ENCODE measurements at regions not wholly inside any gene's neighbourhood (a gene's known extent, or its start where the extent isn't known, plus 50 kb on each side); places are given as distances from the start of the nearest gene placed in this dataset.

DNA sequence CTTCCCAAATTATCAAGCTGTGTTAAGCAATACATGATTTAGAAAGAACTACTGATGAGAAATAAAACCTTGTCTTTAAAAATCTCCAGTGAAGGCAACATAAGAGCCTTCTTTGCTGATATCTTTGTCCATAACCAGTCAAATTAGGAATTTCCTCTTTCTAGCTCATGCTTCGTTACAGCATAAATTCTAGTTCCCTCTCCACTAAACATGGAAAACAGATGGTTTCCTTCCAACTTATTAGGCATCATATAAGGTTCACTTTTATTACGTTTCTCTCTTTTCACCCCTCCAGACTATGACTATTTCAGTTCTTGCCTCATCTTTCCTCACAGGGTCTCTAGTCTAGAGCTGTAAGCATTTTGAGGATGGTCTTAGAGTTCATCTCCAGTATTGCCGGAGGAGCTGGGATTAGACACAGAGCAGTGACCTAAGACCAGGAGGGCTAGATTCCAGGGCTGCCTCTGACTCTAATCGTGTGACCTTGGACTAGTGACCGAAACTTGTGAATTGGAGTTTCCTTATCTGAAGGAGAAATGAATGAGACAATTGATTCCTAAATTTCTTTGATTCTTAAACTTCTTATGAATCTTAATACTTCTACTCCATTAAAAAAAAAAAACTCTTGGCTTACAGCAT, 195.5 kb upstream of the APCDD1 start:
- Mint-ChIP-seq H3K36me3 (ENCODE audit: low read depth) (peaks cover 5% of the 10 kb centered on the region), H3K4me1 (peaks cover 16% of the 10 kb centered on the region), H3K27me3 (ENCODE audit: low read depth) (peaks cover 8% of the 10 kb centered on the region), H3K4me3 (no peak overlapping the region), H3K9me3 (peaks cover 25% of the 10 kb centered on the region), H3K27ac (peak overlapping the region; percentile 69 to 81 (median 69))
- TF ChIP-seq, protein P1, sequence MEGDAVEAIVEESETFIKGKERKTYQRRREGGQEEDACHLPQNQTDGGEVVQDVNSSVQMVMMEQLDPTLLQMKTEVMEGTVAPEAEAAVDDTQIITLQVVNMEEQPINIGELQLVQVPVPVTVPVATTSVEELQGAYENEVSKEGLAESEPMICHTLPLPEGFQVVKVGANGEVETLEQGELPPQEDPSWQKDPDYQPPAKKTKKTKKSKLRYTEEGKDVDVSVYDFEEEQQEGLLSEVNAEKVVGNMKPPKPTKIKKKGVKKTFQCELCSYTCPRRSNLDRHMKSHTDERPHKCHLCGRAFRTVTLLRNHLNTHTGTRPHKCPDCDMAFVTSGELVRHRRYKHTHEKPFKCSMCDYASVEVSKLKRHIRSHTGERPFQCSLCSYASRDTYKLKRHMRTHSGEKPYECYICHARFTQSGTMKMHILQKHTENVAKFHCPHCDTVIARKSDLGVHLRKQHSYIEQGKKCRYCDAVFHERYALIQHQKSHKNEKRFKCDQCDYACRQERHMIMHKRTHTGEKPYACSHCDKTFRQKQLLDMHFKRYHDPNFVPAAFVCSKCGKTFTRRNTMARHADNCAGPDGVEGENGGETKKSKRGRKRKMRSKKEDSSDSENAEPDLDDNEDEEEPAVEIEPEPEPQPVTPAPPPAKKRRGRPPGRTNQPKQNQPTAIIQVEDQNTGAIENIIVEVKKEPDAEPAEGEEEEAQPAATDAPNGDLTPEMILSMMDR (IDR thresholded peaks at IDR 0.05; ENCODE audit: unreplicated experiment in 3 of 3) = no peak

- peaks cover 7% of the 10 kb centered on the region for H3K27me3 Mint-ChIP-seq (ENCODE audit: low read depth)
- H3K4me3 Mint-ChIP-seq = no peak overlapping the region
- H3K4me1 Mint-ChIP-seq = peaks cover 16% of the 10 kb centered on the region
- H3K27ac Mint-ChIP-seq = no peak overlapping the region
- peaks cover 25% of the 10 kb centered on the region for H3K9me3 Mint-ChIP-seq
- peaks cover 5% of the 10 kb centered on the region for H3K36me3 Mint-ChIP-seq (ENCODE audit: low read depth)
- TF ChIP-seq, protein P1 (IDR thresholded peaks at IDR 0.05; ENCODE audit: unreplicated experiment in 3 of 3) = no peak
Observed at GRCh38 chr18:10259901-10260300, 194.5 kb upstream of the APCDD1 start.

DNA sequence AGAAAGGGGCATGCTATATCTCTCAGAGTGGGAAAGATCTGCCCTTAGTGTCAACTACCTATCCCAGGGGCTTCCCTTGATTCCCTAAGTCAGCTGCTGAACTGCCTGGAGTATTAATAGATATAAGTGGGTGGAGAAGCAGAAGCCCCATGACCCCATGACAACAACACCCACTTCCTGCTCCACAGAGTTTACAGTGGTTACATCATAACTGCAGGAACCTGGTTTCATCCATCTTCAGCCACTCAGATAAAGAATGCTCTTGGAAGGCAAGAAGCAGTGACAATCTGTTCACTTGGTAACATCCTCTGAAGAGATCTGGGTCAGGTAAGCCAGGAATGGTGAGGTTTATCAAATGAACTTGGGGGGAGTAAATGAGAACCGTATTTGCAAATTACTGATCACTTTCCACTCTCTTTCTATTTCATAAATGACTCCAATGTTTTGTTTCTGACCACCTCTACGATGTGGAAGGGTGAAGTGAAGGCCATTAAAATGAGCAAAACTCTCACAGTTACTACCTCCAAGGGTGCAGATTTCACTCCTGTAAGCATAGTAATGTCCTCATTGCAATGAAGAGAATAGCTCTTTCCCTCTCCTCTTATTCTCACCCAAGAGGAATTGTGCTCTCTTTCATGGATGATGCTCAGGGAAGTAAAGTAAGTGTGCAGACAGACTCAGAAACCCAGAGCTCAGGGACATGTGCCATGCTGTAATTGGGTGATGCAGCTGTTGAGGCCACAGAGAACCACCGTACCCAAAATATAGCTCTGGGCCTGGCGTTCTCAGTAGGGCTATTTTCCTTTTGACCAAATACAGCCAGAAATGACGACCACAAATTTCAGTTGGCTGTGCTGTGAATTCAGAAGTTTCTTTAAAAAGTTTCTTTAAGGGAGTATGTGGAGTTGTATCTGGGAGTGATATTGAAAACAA, 192.8 kb upstream of the APCDD1 start:
- H3K27ac Mint-ChIP-seq = no peak overlapping the region
- no peak overlapping the region for H3K4me3 Mint-ChIP-seq
- H3K36me3 Mint-ChIP-seq (ENCODE audit: low read depth) = peaks cover 5% of the 10 kb centered on the region
- H3K9me3 Mint-ChIP-seq = peaks cover 22% of the 10 kb centered on the region
- peaks cover 16% of the 10 kb centered on the region for H3K4me1 Mint-ChIP-seq
- peaks cover 4% of the 10 kb centered on the region for H3K27me3 Mint-ChIP-seq (ENCODE audit: low read depth)
- TF ChIP-seq, protein P1 (IDR thresholded peaks at IDR 0.05; ENCODE audit: unreplicated experiment in 3 of 3) = no peak

GRCh38 chr18:10262566-10262965, 191.9 kb upstream of the APCDD1 start:
- Mint-ChIP-seq H3K4me1 (peaks cover 16% of the 10 kb centered on the region), H3K4me3 (no peak overlapping the region), H3K36me3 (ENCODE audit: low read depth) (no peaks in the 10 kb centered on the region), H3K9me3 (peaks cover 15% of the 10 kb centered on the region), H3K27me3 (ENCODE audit: low read depth) (no peaks in the 10 kb centered on the region), H3K27ac (no peak overlapping the region)
- TF ChIP-seq, protein P1 (IDR thresholded peaks at IDR 0.05; ENCODE audit: unreplicated experiment in 3 of 3) = no peak

- TF ChIP-seq, protein P1 (IDR thresholded peaks at IDR 0.05; ENCODE audit: unreplicated experiment in 3 of 3) = no peak
- H3K27ac Mint-ChIP-seq = no peak overlapping the region
- H3K4me1 Mint-ChIP-seq = peaks cover 15% of the 10 kb centered on the region
- H3K9me3 Mint-ChIP-seq = peaks cover 9% of the 10 kb centered on the region
- no peaks in the 10 kb centered on the region for H3K27me3 Mint-ChIP-seq (ENCODE audit: low read depth)
- no peaks in the 10 kb centered on the region for H3K36me3 Mint-ChIP-seq (ENCODE audit: low read depth)
- H3K4me3 Mint-ChIP-seq = no peak overlapping the region
Observed at GRCh38 chr18:10264260-10264659, 190.2 kb upstream of the APCDD1 start.

Measured in nephron (organoid).